HFFc6 (cell line): ENCODE measurements at regions not wholly inside any gene's neighbourhood (a gene's known extent, or its start where the extent isn't known, plus 50 kb on each side); places are given as distances from the start of the nearest gene placed in this dataset.

Source experiments
- DNase-seq: peaks from one replicate; pipeline ENCODE4 v3.0.0-alpha.2; 2018
- H3K27ac Mint-ChIP-seq: 2 replicates; pipeline ENCODE4 v1.8.0; 2020; ENCODE audit warnings: mild to moderate bottlenecking, mixed read lengths
- H3K27me3 Mint-ChIP-seq: 2 replicates; pipeline ENCODE4 v1.8.0; 2021; ENCODE audit warnings: mild to moderate bottlenecking, moderate library complexity, mixed read lengths; ENCODE audit not compliant: insufficient read depth
- H3K36me3 Mint-ChIP-seq: 2 replicates; pipeline ENCODE4 v1.8.0; 2021; ENCODE audit warnings: low read depth, mixed read lengths
- H3K4me1 Mint-ChIP-seq: 2 replicates; pipeline ENCODE4 v1.8.0; 2020; ENCODE audit warnings: low read depth, mixed read lengths
- H3K4me3 Mint-ChIP-seq: 2 replicates; pipeline ENCODE4 v1.8.0; 2020; ENCODE audit warnings: mild to moderate bottlenecking, moderate library complexity, mixed read lengths
- H3K9me3 Mint-ChIP-seq: 2 replicates; pipeline ENCODE4 v1.8.0; 2020; ENCODE audit warnings: mild to moderate bottlenecking, mixed read lengths
- TF ChIP-seq, protein P1 (sequence below): fragments of 200-600 bp; sonication (generic); IDR thresholded peaks from 2 replicates; pipeline ENCODE4 v1.5.0; 2021; ENCODE audit warnings: antibody characterized with exemption, mild to moderate bottlenecking

DNA sequence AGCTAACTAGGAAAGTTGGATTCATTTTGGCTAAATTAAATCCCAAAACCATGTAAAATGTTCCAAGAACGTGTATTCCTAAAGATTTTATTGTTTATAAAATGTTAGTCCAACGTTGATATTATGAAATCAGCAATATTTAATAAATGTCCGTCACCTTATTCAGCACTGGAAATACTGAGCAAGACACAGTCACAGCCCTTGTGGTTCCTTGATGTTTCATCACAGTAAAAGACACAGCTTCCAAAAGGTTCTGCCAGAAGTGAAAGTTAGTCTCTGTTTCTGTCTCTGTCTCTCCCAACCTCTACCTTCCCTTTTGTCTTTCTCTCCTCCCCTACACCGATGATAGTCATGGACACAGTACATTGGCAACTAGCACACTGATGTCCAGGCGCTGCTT, 82.2 kb upstream of the BOC start:
- DNase-seq = no peak
- Mint-ChIP-seq H3K4me1 (peaks cover 27% of the 10 kb centered on the region), H3K27ac (no peak overlapping the region), H3K27me3 (peaks cover 9% of the 10 kb centered on the region), H3K9me3 (no peaks in the 10 kb centered on the region), H3K36me3 (no peaks in the 10 kb centered on the region), H3K4me3 (no peak overlapping the region)
- TF ChIP-seq, protein P1, sequence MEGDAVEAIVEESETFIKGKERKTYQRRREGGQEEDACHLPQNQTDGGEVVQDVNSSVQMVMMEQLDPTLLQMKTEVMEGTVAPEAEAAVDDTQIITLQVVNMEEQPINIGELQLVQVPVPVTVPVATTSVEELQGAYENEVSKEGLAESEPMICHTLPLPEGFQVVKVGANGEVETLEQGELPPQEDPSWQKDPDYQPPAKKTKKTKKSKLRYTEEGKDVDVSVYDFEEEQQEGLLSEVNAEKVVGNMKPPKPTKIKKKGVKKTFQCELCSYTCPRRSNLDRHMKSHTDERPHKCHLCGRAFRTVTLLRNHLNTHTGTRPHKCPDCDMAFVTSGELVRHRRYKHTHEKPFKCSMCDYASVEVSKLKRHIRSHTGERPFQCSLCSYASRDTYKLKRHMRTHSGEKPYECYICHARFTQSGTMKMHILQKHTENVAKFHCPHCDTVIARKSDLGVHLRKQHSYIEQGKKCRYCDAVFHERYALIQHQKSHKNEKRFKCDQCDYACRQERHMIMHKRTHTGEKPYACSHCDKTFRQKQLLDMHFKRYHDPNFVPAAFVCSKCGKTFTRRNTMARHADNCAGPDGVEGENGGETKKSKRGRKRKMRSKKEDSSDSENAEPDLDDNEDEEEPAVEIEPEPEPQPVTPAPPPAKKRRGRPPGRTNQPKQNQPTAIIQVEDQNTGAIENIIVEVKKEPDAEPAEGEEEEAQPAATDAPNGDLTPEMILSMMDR = no peak

DNA sequence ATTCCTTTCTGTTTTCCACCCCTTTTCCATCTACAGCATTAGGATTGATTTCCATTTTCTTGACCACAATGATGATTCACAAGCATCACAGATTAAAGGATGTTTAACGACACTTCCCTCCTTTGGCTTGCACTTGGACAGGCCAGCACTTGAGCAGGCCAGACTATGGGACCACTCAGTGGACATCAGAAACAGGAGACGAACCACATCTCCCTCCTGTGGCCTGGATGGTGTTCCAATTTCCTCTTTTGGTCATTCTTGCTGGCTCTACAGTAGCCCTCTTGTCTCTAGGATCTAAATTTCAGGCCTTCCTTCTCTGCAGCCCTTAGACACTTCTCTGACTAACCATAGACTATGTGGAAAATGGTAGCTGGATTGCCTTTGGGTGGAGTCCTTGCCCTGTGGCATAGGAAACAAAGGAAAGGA, 78.8 kb upstream of the BOC start:
- H3K9me3 Mint-ChIP-seq = no peaks in the 10 kb centered on the region
- H3K4me3 Mint-ChIP-seq = no peak overlapping the region; the same call in 1 of the 2 replicates
- H3K36me3 Mint-ChIP-seq = no peaks in the 10 kb centered on the region
- TF ChIP-seq, protein P1 = peak; percentile 42
- DNase-seq = peak; percentile 61
- peak overlapping the region; percentile 22; the same call in 1 of the 2 replicates for H3K27ac Mint-ChIP-seq
- H3K27me3 Mint-ChIP-seq = peaks cover 2% of the 10 kb centered on the region
- peaks cover 27% of the 10 kb centered on the region for H3K4me1 Mint-ChIP-seq

DNA sequence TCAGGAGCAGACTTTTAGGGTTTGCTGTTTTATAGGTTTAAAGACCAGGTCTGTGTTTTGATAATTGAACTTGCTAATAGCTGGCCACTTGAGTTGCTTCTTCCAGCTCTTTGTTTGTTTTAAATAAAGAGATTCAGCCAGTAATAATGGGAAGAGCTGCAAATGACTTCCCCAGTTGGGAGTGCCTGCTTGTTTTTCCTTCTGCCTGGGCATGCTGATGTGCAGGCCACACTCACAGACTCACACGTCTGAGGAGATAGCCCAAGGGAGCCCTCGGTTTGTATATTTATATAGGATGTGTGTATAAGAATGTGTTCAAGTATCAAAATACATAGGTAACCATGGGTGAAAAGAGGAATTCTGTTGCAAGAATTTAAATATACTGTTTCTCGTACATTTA, 78.2 kb upstream of the BOC start:
- DNase-seq = no peak
- H3K27me3 Mint-ChIP-seq = peaks cover 2% of the 10 kb centered on the region

DNA sequence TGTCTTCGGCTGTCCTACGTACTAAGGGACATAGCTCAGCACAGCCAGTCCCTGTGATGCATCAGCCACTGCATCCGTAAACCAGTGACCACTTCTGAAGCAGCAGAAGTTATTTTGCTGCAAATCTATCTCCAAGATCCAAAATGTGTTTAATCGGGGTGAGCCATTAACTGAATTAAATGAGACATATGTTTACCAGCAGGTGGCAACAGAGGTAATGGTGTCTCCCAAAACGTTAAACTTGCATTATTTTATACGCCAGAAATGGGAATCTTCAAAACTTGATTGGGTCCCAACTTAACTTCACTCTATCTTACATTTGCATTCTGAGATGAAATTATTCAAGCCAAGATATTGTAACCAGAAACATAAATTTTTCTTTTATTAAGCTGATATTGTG, 75.3 kb upstream of the BOC start:
- H3K4me1 Mint-ChIP-seq = peaks cover 18% of the 10 kb centered on the region
- H3K36me3 Mint-ChIP-seq = no peaks in the 10 kb centered on the region
- peak; percentile 13 for DNase-seq

More for the DNA sequence above, 78.2 kb upstream of the BOC start:
- H3K4me3 Mint-ChIP-seq = no peak overlapping the region
- no peaks in the 10 kb centered on the region for H3K9me3 Mint-ChIP-seq
- H3K4me1 Mint-ChIP-seq = peaks cover 24% of the 10 kb centered on the region
- TF ChIP-seq, protein P1 = no peak
- H3K27ac Mint-ChIP-seq = no peak overlapping the region
- no peaks in the 10 kb centered on the region for H3K36me3 Mint-ChIP-seq

DNA sequence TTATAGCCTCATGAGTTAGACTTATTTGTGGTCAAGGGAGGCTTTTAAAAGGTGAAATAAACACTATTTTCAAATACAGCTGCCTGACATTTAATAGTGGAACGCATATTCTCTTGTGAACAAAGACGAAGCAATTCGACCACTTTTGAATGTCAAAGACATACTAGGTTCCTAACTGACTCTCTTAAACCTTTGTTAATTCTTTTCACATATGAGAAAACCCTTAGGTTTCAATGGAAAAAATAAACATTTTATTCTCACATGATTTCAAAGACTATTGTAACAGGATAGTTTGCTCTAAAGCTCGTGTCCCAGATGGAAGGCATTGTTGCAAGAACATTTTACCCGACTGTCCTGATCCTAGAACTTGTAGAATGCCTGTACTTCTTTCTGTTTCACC, 74.8 kb upstream of the BOC start:
- no peak overlapping the region for H3K4me3 Mint-ChIP-seq

More for the DNA sequence above, 75.3 kb upstream of the BOC start:
- Mint-ChIP-seq H3K4me3 (no peak overlapping the region), H3K9me3 (no peaks in the 10 kb centered on the region), H3K27ac (no peak overlapping the region), H3K27me3 (peaks cover 4% of the 10 kb centered on the region; the same call in 1 of the 2 replicates)
- TF ChIP-seq, protein P1 = peak; percentile 81

More for the DNA sequence above, 74.8 kb upstream of the BOC start:
- no peak overlapping the region for H3K27ac Mint-ChIP-seq
- TF ChIP-seq, protein P1 = no peak
- DNase-seq = no peak
- H3K9me3 Mint-ChIP-seq = no peaks in the 10 kb centered on the region
- H3K4me1 Mint-ChIP-seq = peaks cover 18% of the 10 kb centered on the region
- peaks cover 4% of the 10 kb centered on the region; the same call in 1 of the 2 replicates for H3K27me3 Mint-ChIP-seq
- H3K36me3 Mint-ChIP-seq = no peaks in the 10 kb centered on the region
